Transverse colon (tissue), 4 donors: ENCODE measurements at regions not wholly inside any gene's neighbourhood (a gene's known extent, or its start where the extent isn't known, plus 50 kb on each side); places are given as distances from the start of the nearest gene placed in this dataset.
A peak's percentile ranks its signal among the peaks of the same experiment; 100 is the strongest.

ENCODE experiments used
- DNase-seq: peaks from one replicate; pipeline ENCODE4 v3.0.0-alpha.2; 2019
- H3K27ac ChIP-seq, 4 donors: fragments of 200-600 bp; sonication (generic); 2 replicates each; pipeline ENCODE4 v1.5.1; 2016 to 2018; ENCODE audit warnings: inconsistent platforms in 4 of 4
- H3K27me3 ChIP-seq: fragments of 200-600 bp; sonication (generic); 2 replicates; pipeline ENCODE4 v1.5.1; 2017; ENCODE audit warnings: inconsistent platforms
- H3K36me3 ChIP-seq, 4 donors: fragments of 200-600 bp; sonication (generic); 2 replicates each; pipeline ENCODE4 v1.5.1; 2017 to 2019; ENCODE audit warnings: inconsistent platforms in 4 of 4
- H3K4me1 ChIP-seq, 4 donors: fragments of 200-600 bp; sonication (generic); 2 replicates each; pipeline ENCODE4 v1.5.1; 2017 to 2020; ENCODE audit warnings: inconsistent platforms in 4 of 4
- H3K4me3 ChIP-seq, 4 donors: fragments of 200-600 bp; sonication (generic); 1 replicate in 1 of 4; 2 replicates in 3 of 4; pipeline versions ENCODE4 v1.5.1 to v1.6.1; 2017 to 2019; ENCODE audit warnings: inconsistent platforms in 4 of 4
- H3K9me3 ChIP-seq, 2 donors: fragments of 200-600 bp; sonication (generic); 2 replicates each; pipeline ENCODE4 v1.5.1; 2017 to 2019; ENCODE audit warnings: inconsistent platforms in 2 of 2
- EP300 ChIP-seq: sonication (generic); formaldehyde crosslinking; IDR thresholded peaks from one replicate; pipeline ENCODE4 v1.6.1; 2017; ENCODE audit warnings: antibody characterized with exemption, low read depth
- POLR2A ChIP-seq: fragments of 450-650 bp; IDR thresholded peaks from one replicate; pipeline ENCODE4 v1.6.1; 2016; ENCODE audit warnings: antibody characterized with exemption, mild to moderate bottlenecking, moderate library complexity
- POLR2AphosphoS5 ChIP-seq, 3 donors: sonication (generic); formaldehyde crosslinking; IDR thresholded peaks; one replicate each; pipeline ENCODE4 v1.6.1; 2016; ENCODE audit warnings: antibody characterized with exemption in 3 of 3
- WGBS, 2 donors: methylation state at CpG; one replicate each; pipeline ENCODE4 v1.1.5; 2018; ENCODE audit warnings: low coverage in 1 of 2; 5-methylcytosine and 5-hydroxymethylcytosine counted together
- in situ Hi-C, 4 donors: fragments of 200-750 bp; cut with MboI; loops; one replicate each; pipeline versions ENCODE4 v1.15.0 to v1.15.1; 2017; ENCODE audit warnings: low sequenced_read_pairs in 3 of 4, low pct_ligation_motif_present in 1 of 4, low pct_unique_long_range_greater_than_20kb in 1 of 4
- intact Hi-C: fragments of 100-400 bp; cut with DNase I; formaldehyde crosslinking; loops from one replicate; pipeline ENCODE4 v1.15.1; 2023; ENCODE audit warnings: low total_unique reads
- TF ChIP-seq, protein P1 (sequence below), 5 experiments: fragments of 200-600 bp in 3 of 5; fragments of 450-650 bp in 2 of 5; sonication (generic) in 3 of 5; IDR thresholded peaks; 1 replicate in 2 of 5; 2 replicates in 3 of 5; pipeline ENCODE4 v1.5.1; 2016 to 2017; ENCODE audit warnings: antibody characterized with exemption in 5 of 5, inconsistent platforms in 3 of 5, mild to moderate bottlenecking in 2 of 5, moderate library complexity in 1 of 5

GRCh38 chr9:129323999-129324553 lies 146.0 kb upstream of the IER5L start:
- in situ Hi-C loops: no loop called here
- no peaks in the 10 kb centered on the region for H3K36me3 ChIP-seq
- no peak for DNase-seq
- peak overlapping the region in 3 of 4 donors; percentile 15 to 87 (median 16) for H3K27ac ChIP-seq
- H3K4me1 ChIP-seq: peaks cover 11 to 29% (median 22%) of the 10 kb centered on the region in 4 donors
- no peak for TF ChIP-seq POLR2AphosphoS5 (IDR thresholded peaks at IDR 0.05)
- TF ChIP-seq POLR2A: no peak
- TF ChIP-seq, protein P1, sequence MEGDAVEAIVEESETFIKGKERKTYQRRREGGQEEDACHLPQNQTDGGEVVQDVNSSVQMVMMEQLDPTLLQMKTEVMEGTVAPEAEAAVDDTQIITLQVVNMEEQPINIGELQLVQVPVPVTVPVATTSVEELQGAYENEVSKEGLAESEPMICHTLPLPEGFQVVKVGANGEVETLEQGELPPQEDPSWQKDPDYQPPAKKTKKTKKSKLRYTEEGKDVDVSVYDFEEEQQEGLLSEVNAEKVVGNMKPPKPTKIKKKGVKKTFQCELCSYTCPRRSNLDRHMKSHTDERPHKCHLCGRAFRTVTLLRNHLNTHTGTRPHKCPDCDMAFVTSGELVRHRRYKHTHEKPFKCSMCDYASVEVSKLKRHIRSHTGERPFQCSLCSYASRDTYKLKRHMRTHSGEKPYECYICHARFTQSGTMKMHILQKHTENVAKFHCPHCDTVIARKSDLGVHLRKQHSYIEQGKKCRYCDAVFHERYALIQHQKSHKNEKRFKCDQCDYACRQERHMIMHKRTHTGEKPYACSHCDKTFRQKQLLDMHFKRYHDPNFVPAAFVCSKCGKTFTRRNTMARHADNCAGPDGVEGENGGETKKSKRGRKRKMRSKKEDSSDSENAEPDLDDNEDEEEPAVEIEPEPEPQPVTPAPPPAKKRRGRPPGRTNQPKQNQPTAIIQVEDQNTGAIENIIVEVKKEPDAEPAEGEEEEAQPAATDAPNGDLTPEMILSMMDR (IDR thresholded peaks at IDR 0.05): no peak
- TF ChIP-seq EP300: no peak
- H3K9me3 ChIP-seq: no peaks in the 10 kb centered on the region
- intact Hi-C loops: loop anchor here (5.0 kb wide), 1 partner anchor 698 kb away; no protein-coding TSS in a partner anchor
- H3K4me3 ChIP-seq: no peak overlapping the region
- 80% methylated on average over 13 of the region's 13 CpGs; no CpG with 5 or more reads in 1 of the 2 donors for WGBS, 2 donors
- H3K27me3 ChIP-seq: peaks cover 4% of the 10 kb centered on the region

- H3K4me3 ChIP-seq: no peak overlapping the region
- intact Hi-C loops: loop anchor here (5.0 kb wide), 1 partner anchor 699 kb away; no protein-coding TSS in a partner anchor
- no peak for TF ChIP-seq POLR2A
- TF ChIP-seq, protein P1 (IDR thresholded peaks at IDR 0.05): no peak
- TF ChIP-seq POLR2AphosphoS5 (IDR thresholded peaks at IDR 0.05): no peak
- no peak for TF ChIP-seq EP300
- WGBS, 2 donors: 81% methylated on average over 6 of the region's 6 CpGs; no CpG with 5 or more reads in 1 of the 2 donors
- H3K36me3 ChIP-seq: no peaks in the 10 kb centered on the region
- peaks cover 11 to 35% (median 25%) of the 10 kb centered on the region in 4 donors for H3K4me1 ChIP-seq
- in situ Hi-C loops: no loop called here
- H3K27me3 ChIP-seq: peaks cover 4% of the 10 kb centered on the region
- no peak for DNase-seq
- H3K9me3 ChIP-seq: no peaks in the 10 kb centered on the region
- peak overlapping the region in 3 of 4 donors; percentile 15 to 87 (median 16) for H3K27ac ChIP-seq
Measured at GRCh38 chr9:129323376-129323998, 145.4 kb upstream of the IER5L start.

GRCh38 chr9:129322641-129323375 lies 144.7 kb upstream of the IER5L start:
- intact Hi-C loops (loop anchor here (5.0 kb wide), 1 partner anchor 699 kb away; no protein-coding TSS in a partner anchor), in situ Hi-C loops (no loop called here)
- H3K27me3 ChIP-seq: peaks cover 4% of the 10 kb centered on the region
- TF ChIP-seq, protein P1 (IDR thresholded peaks at IDR 0.05): no peak
- no peak for TF ChIP-seq POLR2AphosphoS5 (IDR thresholded peaks at IDR 0.05)
- TF ChIP-seq EP300: no peak
- H3K36me3 ChIP-seq: no peaks in the 10 kb centered on the region
- H3K9me3 ChIP-seq: no peaks in the 10 kb centered on the region
- 87% methylated on average over 17 of the region's 17 CpGs; no CpG with 5 or more reads in 1 of the 2 donors for WGBS, 2 donors
- H3K4me1 ChIP-seq: peaks cover 11 to 41% (median 25%) of the 10 kb centered on the region in 4 donors
- DNase-seq: no peak
- peak overlapping the region in 3 of 4 donors; percentile 15 to 87 (median 16) for H3K27ac ChIP-seq
- no peak overlapping the region for H3K4me3 ChIP-seq
